ENCODE measurements at regions not wholly inside any gene's neighbourhood (a gene's known extent, or its start where the extent isn't known, plus 50 kb on each side); places are given as distances from the start of the nearest gene placed in this dataset.
A peak's percentile ranks its signal among the peaks of the same experiment; 100 is the strongest.

GRCh38 chr12:124370384-124370783, 75.5 kb downstream of the RFLNA start:
- Histone ChIP-seq H4K5ac (ENCODE audit: low read depth, low read length) (no peak overlapping the region), H3K9me1 (ENCODE audit: insufficient read depth, low read length) (peaks cover 7% of the 10 kb centered on the region), H3K4me3 (ENCODE audit: insufficient read depth, low read depth, low read length) (no peak overlapping the region), H3K79me1 (ENCODE audit: low read depth in 1 of 2, low read length in 2 of 2) (peaks cover 21 to 73% of the 10 kb centered on the region in 2 experiments), H2BK120ac (ENCODE audit: low read depth, low read length) (no peak overlapping the region), H3K14ac (replicated peaks; ENCODE audit: low read depth, low read length) (no peak overlapping the region), H3K4me2 (ENCODE audit: low read depth, low read length) (no peak overlapping the region), H2BK15ac (ENCODE audit: low read depth, low read length) (no peak overlapping the region), H3K27ac (ENCODE audit: insufficient read depth, low read length) (peak overlapping the region; percentile 90), H3K27me3 (ENCODE audit: control insufficient read depth, insufficient read depth, low read length) (no peaks in the 10 kb centered on the region), H3K56ac (ENCODE audit: extremely low read depth, insufficient read depth, low read length) (no peak overlapping the region), H3K4me1 (ENCODE audit: control insufficient read depth, insufficient read depth, low read length) (peaks cover 21% of the 10 kb centered on the region), H3K9me3 (ENCODE audit: control insufficient read depth, insufficient read depth, low read length) (no peaks in the 10 kb centered on the region), H2BK5ac (ENCODE audit: low read depth, low read length, poor library complexity, severe bottlenecking) (peak overlapping the region; percentile 89), H2BK20ac (ENCODE audit: low read depth, low read length) (no peak overlapping the region), H3K4ac (ENCODE audit: low read depth, low read length) (peak overlapping the region; percentile 51), H4K20me1 (ENCODE audit: insufficient read depth, low read length) (peaks cover 69% of the 10 kb centered on the region), H3K36me3 (ENCODE audit: control insufficient read depth, insufficient read depth, low read length) (peaks cover 58% of the 10 kb centered on the region), H2AK5ac (ENCODE audit: low read depth, low read length) (peak overlapping the region; percentile 89; the same call in 1 of the 2 replicates), H3K18ac (ENCODE audit: low read depth, low read length) (no peak overlapping the region), H2AK9ac (replicated peaks; ENCODE audit: low read depth, low read length, poor library complexity) (peak overlapping the region; percentile 97), H3K23ac (ENCODE audit: low read depth, low read length) (no peak overlapping the region), H2AFZ (replicated peaks; ENCODE audit: low read length, poor library complexity) (no peak overlapping the region), H4K8ac (ENCODE audit: low read depth in 2 of 2, low read length in 2 of 2) (peak overlapping the region; percentile 76 to 83), H4K91ac (ENCODE audit: insufficient read depth, low read depth, low read length) (peak overlapping the region; percentile 78), H3K9ac (ENCODE audit: low read depth, low read length) (no peak overlapping the region)
- DNase-seq (no peak), ATAC-seq (ENCODE audit: low read depth) (no peak)
- intact Hi-C loops (cut with micrococcal nuclease) (no loop called here), in situ Hi-C loops (cut with MboI; ENCODE audit: low sequenced_read_pairs) (no loop called here), dilution Hi-C loops (cut with HindIII; ENCODE audit: low sequenced_read_pairs, unreplicated experiment) (no loop called here)
- WGBS, 2 experiments (ENCODE audit: extremely low coverage in 2 of 2, insufficient read length in 1 of 2), result 87% methylated on average over 3 of the region's 7 CpGs; no CpG with 5 or more reads in 1 of the 2 experiments
- CTCF ChIA-PET, result interaction anchor here (0.6 kb wide), 1 partner anchor 138 kb away, joined by 3 read pairs; no protein-coding TSS in a partner anchor
- POLR2A ChIA-PET (ENCODE audit: unreplicated experiment), result interaction anchor here (0.9 kb wide), 1 partner anchor 17 kb away, joined by 3 read pairs; no protein-coding TSS in a partner anchor
- TF ChIP-seq CTCF (conservative IDR thresholded peaks at IDR 0.05; ENCODE audit: low read depth, low read length) (no peak), RCOR1 (IDR thresholded peaks at IDR 0.05; ENCODE audit: insufficient replicate concordance, low read length) (no peak), SMC3 (IDR thresholded peaks at IDR 0.05; ENCODE audit: low read depth, low read length) (no peak), CEBPB (IDR thresholded peaks at IDR 0.05; ENCODE audit: low read depth, low read length) (no peak), MAFK (IDR thresholded peaks at IDR 0.05; ENCODE audit: low read depth, low read length) (no peak), RAD21 (IDR thresholded peaks at IDR 0.05; ENCODE audit: low read length) (no peak), FOS (IDR thresholded peaks at IDR 0.05; ENCODE audit: low read depth, low read length) (no peak), NFE2L2 (IDR thresholded peaks at IDR 0.05; ENCODE audit: low read depth, low read length) (no peak), MXI1 (IDR thresholded peaks at IDR 0.05; ENCODE audit: borderline replicate concordance, low read depth, low read length) (no peak), ELK1 (IDR thresholded peaks at IDR 0.05; ENCODE audit: borderline replicate concordance, low read depth, low read length) (no peak), CHD1 (IDR thresholded peaks at IDR 0.05; ENCODE audit: low read depth, low read length) (no peak), MAZ (IDR thresholded peaks at IDR 0.05; ENCODE audit: borderline replicate concordance, low read depth, low read length) (no peak)
- BruUV-seq (replicated peaks), result no TSS peak

Measured in IMR-90 (cell line).